GM20431 (cell line): ENCODE measurements at regions not wholly inside any gene's neighbourhood (a gene's known extent, or its start where the extent isn't known, plus 50 kb on each side); places are given as distances from the start of the nearest gene placed in this dataset.
"Not testable (repeated sequence)": the region's sequence is repeated elsewhere in the genome, so short reads cannot be mapped to it uniquely, and the experiment has no call there.

Experiments used
- in situ Hi-C: fragments of 300-500 bp; cut with MseI, MboI; formaldehyde crosslinking; loops from one replicate; pipeline ENCODE4 v1.15.0; 2020; ENCODE audit warnings: low sequenced_read_pairs; ENCODE audit not compliant: unreplicated experiment

DNA sequence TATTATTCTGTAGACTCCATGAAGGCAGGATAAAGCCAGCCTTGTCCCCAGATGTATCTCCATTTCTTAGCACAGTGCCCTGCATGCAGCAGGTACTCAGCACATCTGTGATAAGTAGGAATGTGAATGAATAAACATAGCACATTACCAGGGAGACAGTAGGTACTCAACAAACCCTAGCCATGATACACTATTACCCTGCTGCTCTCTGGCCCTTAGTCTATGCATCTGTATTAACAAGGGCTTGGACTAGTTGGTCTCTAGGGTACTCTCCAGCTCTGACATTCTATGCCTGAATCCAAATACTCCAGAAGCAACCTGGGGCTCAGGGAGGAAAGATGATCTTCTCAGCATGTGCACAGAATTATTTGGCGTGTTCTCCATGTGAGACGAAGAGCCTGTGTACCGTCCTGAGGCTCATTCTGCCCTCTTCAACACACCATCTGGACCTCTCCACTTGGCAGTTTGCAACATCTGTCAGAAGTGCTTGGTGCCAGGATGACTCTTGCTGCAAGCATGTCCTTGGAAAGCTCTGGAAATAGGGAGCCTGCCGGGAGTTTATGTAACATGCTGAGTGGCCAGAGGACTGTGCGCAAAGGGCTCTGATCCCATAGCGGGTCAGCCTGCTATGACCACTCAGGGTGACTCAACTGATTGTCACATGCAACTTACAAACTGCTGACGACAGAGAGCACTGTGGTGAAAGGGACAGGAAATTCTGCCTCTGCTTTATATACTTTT lies 228.2 kb upstream of the USP24 start:
- in situ Hi-C loops: no loop called here

GRCh38 chr1:55441489-55441888 lies 226.3 kb upstream of the USP24 start:
- in situ Hi-C loops: no loop called here

GRCh38 chr1:55437692-55438091 lies 222.5 kb upstream of the USP24 start:
- in situ Hi-C loops: no loop called here

GRCh38 chr1:55430720-55431119 lies 215.6 kb upstream of the USP24 start:
- in situ Hi-C loops: not testable (repeated sequence)

GRCh38 chr1:55430206-55430605 lies 215.0 kb upstream of the USP24 start:
- in situ Hi-C loops: not testable (repeated sequence)

GRCh38 chr1:55428944-55429931 lies 214.1 kb upstream of the USP24 start:
- in situ Hi-C loops: no loop called here

DNA sequence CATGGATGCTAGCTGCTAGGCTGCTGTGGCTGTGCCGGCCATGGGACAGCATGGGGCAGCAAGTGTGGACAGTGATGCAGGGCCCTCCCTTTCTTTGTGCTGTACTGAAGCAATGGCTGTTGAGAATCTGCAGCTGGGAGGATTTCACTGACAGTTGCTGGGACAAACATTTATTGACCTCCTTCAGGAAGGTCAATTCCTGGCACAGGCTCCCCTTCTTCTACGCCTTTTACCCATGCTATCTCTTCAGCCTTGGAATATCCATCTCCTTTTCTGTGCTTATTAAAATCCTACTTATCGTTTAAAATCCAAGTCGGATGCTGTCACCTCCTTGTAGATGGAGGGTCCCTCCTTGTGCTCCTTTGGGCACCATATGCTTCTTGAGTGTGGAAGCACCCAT lies 213.1 kb upstream of the USP24 start:
- in situ Hi-C loops: no loop called here

GRCh38 chr1:55427606-55428005 lies 212.4 kb upstream of the USP24 start:
- in situ Hi-C loops: no loop called here

DNA sequence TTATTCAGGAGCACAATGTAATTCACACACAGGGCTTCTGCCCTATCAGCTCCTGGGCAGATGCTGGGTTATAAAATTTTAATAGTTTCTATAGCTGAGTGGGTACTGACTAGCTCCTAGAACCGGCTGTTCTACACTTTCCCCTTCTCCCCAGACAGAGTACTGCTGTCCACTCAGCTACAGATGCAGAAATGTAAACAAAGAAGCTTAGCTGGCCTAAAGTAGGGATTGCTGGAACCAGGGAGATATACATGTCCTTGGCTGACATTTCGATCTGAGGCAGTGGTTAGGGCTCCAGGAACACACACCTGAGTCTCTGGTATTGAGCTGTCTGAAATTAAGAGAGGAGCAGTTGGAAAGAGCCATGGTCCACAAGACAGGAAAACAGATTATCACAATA lies 211.5 kb upstream of the USP24 start:
- in situ Hi-C loops: no loop called here

GRCh38 chr1:55426156-55426555 lies 211.0 kb upstream of the USP24 start:
- in situ Hi-C loops: no loop called here

- in situ Hi-C loops: no loop called here
Measured at GRCh38 chr1:55425310-55425930, 210.3 kb upstream of the USP24 start.

DNA sequence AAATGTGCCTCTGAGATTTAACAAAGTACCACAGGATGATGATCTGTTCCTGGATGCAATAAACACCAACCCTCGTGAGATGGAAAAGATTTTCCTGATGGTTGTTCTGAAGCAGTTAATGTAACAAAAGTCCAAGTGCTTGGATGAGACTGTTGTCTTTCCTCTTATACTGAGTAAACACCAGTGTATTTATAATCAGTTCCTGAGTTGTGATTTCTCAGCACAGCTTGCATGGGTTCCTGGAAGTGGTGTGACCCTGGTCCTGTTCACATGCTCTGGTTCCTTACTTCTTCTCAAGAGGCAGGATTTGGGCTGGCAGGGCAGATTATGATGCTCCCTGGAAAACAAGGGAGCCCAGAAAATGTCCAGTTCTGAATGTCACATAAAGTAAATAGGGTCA lies 208.2 kb upstream of the USP24 start:
- in situ Hi-C loops: no loop called here

GRCh38 chr1:55420929-55421716 lies 206.0 kb upstream of the USP24 start:
- in situ Hi-C loops: no loop called here

- in situ Hi-C loops: no loop called here
Measured at GRCh38 chr1:55420026-55420425, 204.9 kb upstream of the USP24 start.

- in situ Hi-C loops: no loop called here
Measured at GRCh38 chr1:55418208-55419000, 203.2 kb upstream of the USP24 start.

DNA sequence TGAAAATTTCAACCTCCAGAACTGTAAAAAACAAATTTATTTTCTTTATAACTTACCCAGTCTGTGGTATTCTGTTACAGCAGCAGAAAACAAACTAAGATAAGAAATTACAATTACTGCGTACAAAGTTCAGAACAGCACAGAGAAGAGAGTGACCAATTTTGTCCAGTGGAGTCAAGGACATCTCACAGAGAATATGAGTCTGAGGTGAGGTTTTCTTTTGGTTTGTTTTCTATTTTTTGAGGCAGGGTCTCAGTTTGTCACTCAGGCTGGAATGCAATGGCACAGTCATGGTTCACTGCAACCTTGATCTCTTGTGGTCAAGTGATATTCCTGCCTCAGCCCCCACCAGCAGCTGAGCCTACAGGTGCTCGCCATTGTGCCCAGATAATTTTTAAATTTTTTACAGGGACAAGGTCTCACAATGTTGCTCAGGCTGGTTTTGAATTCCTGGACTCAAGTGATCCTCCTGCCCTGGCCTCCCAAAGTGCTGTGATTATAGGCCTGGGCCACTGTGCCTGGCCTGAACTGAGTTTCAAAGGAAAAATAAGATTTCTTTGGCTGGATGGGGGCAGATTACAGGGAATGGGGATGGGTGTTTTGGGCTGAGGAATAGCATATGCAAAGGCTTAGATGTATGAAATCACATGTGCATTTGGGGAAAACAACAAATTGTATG lies 201.1 kb upstream of the USP24 start:
- in situ Hi-C loops: no loop called here

- in situ Hi-C loops: no loop called here
Measured at GRCh38 chr1:55413286-55413685, 198.1 kb upstream of the USP24 start.

DNA sequence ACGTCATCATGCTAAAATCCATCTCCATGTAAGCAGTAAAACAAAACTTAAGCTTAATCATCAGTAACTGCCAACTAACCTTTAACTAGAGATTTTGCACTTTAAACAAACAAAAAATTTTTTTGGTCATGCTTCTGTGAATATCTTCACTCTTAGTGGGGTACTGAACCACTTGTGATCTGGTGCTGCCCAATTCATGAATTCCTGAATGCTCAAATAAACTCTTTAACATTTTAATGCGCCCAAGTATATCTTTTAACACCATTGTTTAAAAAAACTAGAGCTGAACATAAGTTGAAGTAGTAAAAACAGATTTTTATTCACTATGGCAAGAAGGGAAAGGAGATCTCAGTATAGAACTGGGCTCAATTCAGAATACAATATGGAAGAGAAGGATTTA lies 196.9 kb upstream of the USP24 start:
- in situ Hi-C loops: no loop called here
